Pancreas (tissue), 10 donors: ENCODE measurements at regions not wholly inside any gene's neighbourhood (a gene's known extent, or its start where the extent isn't known, plus 50 kb on each side); places are given as distances from the start of the nearest gene placed in this dataset.

Experiments
- ATAC-seq, 4 donors: fragments of 200-7000 bp; cut with Tn5 transposase; one replicate each; pipeline versions ENCODE4 v1.8.0 to v1.9.1; 2020; ENCODE audit warnings: mild to moderate bottlenecking in 4 of 4, moderate library complexity in 4 of 4
- DNase-seq, 6 donors: peaks; one replicate each; pipeline ENCODE4 v3.0.0-alpha.2; 2020
- FAIRE-seq: peaks from 2 replicates; lab custom pipeline; 2012; peaks lifted over from hg19 to GRCh38; lab: Jason Lieb, UNC
- H3K27ac ChIP-seq, 4 donors: fragments of 200-600 bp; sonication (generic); 1 replicate in 3 of 4; 2 replicates in 1 of 4; pipeline versions ENCODE4 v1.5.0 to v1.8.0; 2020
- H3K27me3 ChIP-seq, 4 donors: fragments of 200-600 bp; one replicate each; pipeline ENCODE4 v1.8.0; 2021
- H3K36me3 ChIP-seq, 3 donors: fragments of 200-600 bp; sonication (generic) in 1 of 3; one replicate each; pipeline versions ENCODE4 v1.5.0 to v1.8.0; 2020 to 2021
- H3K4me1 ChIP-seq, 3 donors: fragments of 200-600 bp; one replicate each; pipeline ENCODE4 v1.8.0; 2021
- H3K4me3 ChIP-seq, 4 donors: fragments of 200-600 bp; sonication (generic) in 2 of 4; one replicate each; pipeline versions ENCODE4 v1.5.0 to v1.8.0; 2020 to 2021
- H3K9me3 ChIP-seq, 4 donors: fragments of 200-600 bp; one replicate each; pipeline ENCODE4 v1.8.0; 2021
- CTCF ChIP-seq, 4 donors: fragments of 200-600 bp; sonication (generic) in 3 of 4; IDR thresholded peaks; one replicate each; pipeline versions ENCODE4 v1.5.0 to v1.8.0; 2021; ENCODE audit warnings: antibody characterized with exemption in 4 of 4
- WGBS, 2 donors: extraction: QIAGEN DNeasy Blood & Tissue Kit; methylation state at CpG; one replicate each; pipeline ENCODE4 v1.1.7; 2013; 5-methylcytosine and 5-hydroxymethylcytosine counted together
- intact Hi-C, 3 donors: fragments of 100-400 bp; cut with DNase I; formaldehyde crosslinking; loops; one replicate each; pipeline versions ENCODE4 v1.11.1 to v1.14.2; 2022
- donor health status: healthy with polysubstance abuse.
- donor health status: DM: no; HTN: no; CAD: no; lungs with moderate emphysema.
- donor health status: DM: no; HTN: no; CAD: no.
- donor health status: control.
- donor health status: control.
- donor health status: Bipolar disorder and iron deficiency.
- donor health status: DM: yes; HTN: yes; CAD: no.
- donor health status: DM: no; HTN: no; CAD: no.
- donor health status: DM: no; HTN: no; CAD: no.
- donor health status: DM: yes; HTN: yes; CAD: no.

GRCh38 chr10:20963056-20963455 lies 65.9 kb upstream of the NEBL start:
- ATAC-seq (no peak), FAIRE-seq (no peak), DNase-seq (no peak)
- Histone ChIP-seq H3K4me3 (no peak overlapping the region), H3K27me3 (no peaks in the 10 kb centered on the region), H3K4me1 (no peaks in the 10 kb centered on the region), H3K9me3 (no peaks in the 10 kb centered on the region), H3K36me3 (no peaks in the 10 kb centered on the region), H3K27ac (no peak overlapping the region)
- intact Hi-C loops: no loop called here
- 82 to 88% methylated on average over 3 of the region's 3 CpGs for WGBS, 2 donors
- no peak for TF ChIP-seq CTCF (IDR thresholded peaks at IDR 0.05)

GRCh38 chr10:20962165-20962564 lies 65.1 kb upstream of the NEBL start:
- TF ChIP-seq CTCF (IDR thresholded peaks at IDR 0.05): no peak
- Histone ChIP-seq H3K4me3 (no peak overlapping the region), H3K4me1 (no peaks in the 10 kb centered on the region), H3K36me3 (no peaks in the 10 kb centered on the region), H3K27ac (no peak overlapping the region), H3K9me3 (no peaks in the 10 kb centered on the region), H3K27me3 (no peaks in the 10 kb centered on the region)
- ATAC-seq: no peak
- DNase-seq: no peak
- intact Hi-C loops: no loop called here
- no peak for FAIRE-seq
- 90 to 91% methylated on average over 3 of the region's 3 CpGs for WGBS, 2 donors

- no peaks in the 10 kb centered on the region for H3K36me3 ChIP-seq
- ATAC-seq: no peak
- no peaks in the 10 kb centered on the region for H3K9me3 ChIP-seq
- no peaks in the 10 kb centered on the region for H3K4me1 ChIP-seq
- TF ChIP-seq CTCF (IDR thresholded peaks at IDR 0.05): no peak
- H3K27ac ChIP-seq: no peak overlapping the region
- intact Hi-C loops: no loop called here
- no peaks in the 10 kb centered on the region for H3K27me3 ChIP-seq
- DNase-seq: no peak
- no peak overlapping the region for H3K4me3 ChIP-seq
- FAIRE-seq: no peak
- 91 to 92% methylated on average over 1 of the region's 1 CpG for whole genome bisulfite sequencing, 2 donors
These were observed 62.1 kb upstream of the NEBL start for GRCh38 chr10:20959242-20959641.

GRCh38 chr10:20958764-20959163 lies 61.7 kb upstream of the NEBL start:
- H3K27ac ChIP-seq: no peak overlapping the region
- ATAC-seq: peak in 1 of 4 donors; percentile 43
- H3K4me1 ChIP-seq: no peaks in the 10 kb centered on the region
- no peaks in the 10 kb centered on the region for H3K9me3 ChIP-seq
- 87% methylated on average over 3 of the region's 3 CpGs for WGBS, 2 donors
- intact Hi-C loops: no loop called here
- H3K27me3 ChIP-seq: no peaks in the 10 kb centered on the region
- no peak overlapping the region for H3K4me3 ChIP-seq
- DNase-seq: no peak
- TF ChIP-seq CTCF (IDR thresholded peaks at IDR 0.05): no peak
- H3K36me3 ChIP-seq: no peaks in the 10 kb centered on the region
- no peak for FAIRE-seq

- H3K4me1 ChIP-seq: no peaks in the 10 kb centered on the region
- H3K9me3 ChIP-seq: no peaks in the 10 kb centered on the region
- DNase-seq: no peak
- no peaks in the 10 kb centered on the region for H3K27me3 ChIP-seq
- WGBS, 2 donors: 86 to 88% methylated on average over 4 of the region's 4 CpGs
- no peak overlapping the region for H3K4me3 ChIP-seq
- H3K36me3 ChIP-seq: no peaks in the 10 kb centered on the region
- no peak for TF ChIP-seq CTCF (IDR thresholded peaks at IDR 0.05)
- ATAC-seq: no peak
- intact Hi-C loops: no loop called here
- no peak overlapping the region for H3K27ac ChIP-seq
- no peak for FAIRE-seq
These were observed 61.1 kb upstream of the NEBL start for GRCh38 chr10:20958225-20958624.
